Retinal pigment epithelial cell (primary cell): ENCODE measurements at regions not wholly inside any gene's neighbourhood (a gene's known extent, or its start where the extent isn't known, plus 50 kb on each side); places are given as distances from the start of the nearest gene placed in this dataset.

Source experiments
- DNase-seq: peaks from one replicate; pipeline ENCODE4 v3.0.0-alpha.2; 2010; ENCODE audit warnings: low read depth
- H3K4me3 ChIP-seq: 2 replicates; pipeline ENCODE4 v1.5.1; 2011; ENCODE audit warnings: mild to moderate bottlenecking, low read length, control low read depth, moderate library complexity
- CTCF ChIP-seq: conservative IDR thresholded peaks from 2 replicates; pipeline ENCODE4 v1.5.1; 2011; ENCODE audit warnings: low read depth, low read length, control low read depth, inconsistent platforms

- no peak overlapping the region for H3K4me3 ChIP-seq
- DNase-seq, result no peak
- no peak for TF ChIP-seq CTCF
Observed at GRCh38 chr13:44212633-44213396, 160.8 kb upstream of the SERP2 start.

GRCh38 chr13:44218501-44219240 lies 155.0 kb upstream of the SERP2 start:
- TF ChIP-seq CTCF, result no peak
- no peak overlapping the region for H3K4me3 ChIP-seq
- no peak for DNase-seq

- no peak for TF ChIP-seq CTCF
- no peak for DNase-seq
- no peak overlapping the region for H3K4me3 ChIP-seq
Observed at GRCh38 chr13:44219577-44220548, 153.8 kb upstream of the SERP2 start.

- TF ChIP-seq CTCF, result no peak
- DNase-seq, result no peak
Observed at GRCh38 chr13:44220948-44221347, 152.7 kb upstream of the SERP2 start.

GRCh38 chr13:44221657-44222056 lies 152.0 kb upstream of the SERP2 start:
- H3K4me3 ChIP-seq, result no peak overlapping the region
- DNase-seq, result no peak
- no peak for TF ChIP-seq CTCF

More at GRCh38 chr13:44220948-44221347, 152.7 kb upstream of the SERP2 start:
- H3K4me3 ChIP-seq, result no peak overlapping the region

GRCh38 chr13:44223770-44224444 lies 149.7 kb upstream of the SERP2 start:
- DNase-seq, result no peak
- no peak for TF ChIP-seq CTCF
- H3K4me3 ChIP-seq, result no peak overlapping the region
